ENCODE measurements at regions not wholly inside any gene's neighbourhood (a gene's known extent, or its start where the extent isn't known, plus 50 kb on each side); places are given as distances from the start of the nearest gene placed in this dataset.

DNA sequence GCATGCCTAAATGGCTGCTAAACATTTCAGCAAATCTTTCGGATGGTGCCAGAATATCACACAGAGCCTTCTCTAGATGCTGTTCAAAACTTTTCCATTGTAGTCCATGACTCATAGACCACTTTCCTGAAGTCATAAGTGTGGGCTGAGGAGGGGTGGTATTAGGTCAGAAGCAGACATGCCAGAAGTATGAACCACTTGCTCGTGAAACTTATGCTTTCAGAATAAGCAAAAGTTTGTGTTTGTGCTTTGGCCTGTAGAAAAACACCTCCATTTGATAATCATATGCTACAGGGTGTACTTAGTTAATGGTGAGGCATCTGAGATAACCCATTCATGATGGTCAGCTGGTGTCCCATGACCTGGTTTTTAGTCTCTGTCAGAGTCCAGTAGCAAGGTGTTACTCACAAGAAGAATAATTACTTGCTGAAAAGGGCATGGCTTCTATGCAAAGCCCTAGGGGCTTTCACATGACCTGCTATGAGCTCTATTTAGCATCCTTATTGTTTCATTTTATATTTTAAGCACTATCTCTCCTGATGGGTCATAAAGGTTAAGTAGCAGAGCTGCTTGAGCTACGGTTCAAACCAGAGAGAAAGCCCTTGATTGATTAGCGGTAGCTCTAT lies 183.1 kb upstream of the IVNS1ABP start:
- peak overlapping the region; percentile 48 for H3K27ac Mint-ChIP-seq
- intact Hi-C loops (cut with micrococcal nuclease) = loop anchor here (1.0 to 2.0 kb wide), 2 partner anchors 60 to 61 kb away; no protein-coding TSS in a partner anchor

DNA sequence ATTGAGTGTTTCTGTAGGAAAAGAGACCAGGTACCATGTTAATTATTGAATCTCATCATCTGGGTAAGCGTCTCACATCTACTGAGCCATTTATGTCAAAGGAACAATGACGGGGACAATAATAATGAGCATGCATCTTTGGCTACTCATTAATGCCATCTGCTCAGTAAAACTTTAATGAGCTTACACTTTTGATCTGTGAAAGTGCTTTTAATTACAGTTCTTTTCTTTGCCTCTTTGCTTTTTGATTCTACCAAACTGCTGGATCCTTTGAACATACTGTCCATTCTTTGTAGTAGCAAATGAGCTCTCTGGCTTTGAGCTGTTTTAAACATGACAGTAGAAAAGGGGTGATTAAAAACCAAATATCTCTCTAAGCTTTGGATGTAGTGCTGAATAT lies 181.2 kb upstream of the IVNS1ABP start:
- intact Hi-C loops (cut with micrococcal nuclease) = no loop called here

More for the DNA sequence above, 183.1 kb upstream of the IVNS1ABP start:
- Mint-ChIP-seq H3K9me3 (no peaks in the 10 kb centered on the region), H3K4me1 (ENCODE audit: low read depth) (peaks cover 30% of the 10 kb centered on the region), H3K4me3 (ENCODE audit: low read depth) (no peak overlapping the region), H3K27me3 (ENCODE audit: low read depth) (no peaks in the 10 kb centered on the region), H3K36me3 (ENCODE audit: low read depth) (no peaks in the 10 kb centered on the region)
- no peak for DNase-seq (ENCODE audit: low spot score)

GRCh38 chr1:185497177-185497576 lies 180.1 kb upstream of the IVNS1ABP start:
- Mint-ChIP-seq H3K9me3 (no peaks in the 10 kb centered on the region), H3K36me3 (ENCODE audit: low read depth) (no peaks in the 10 kb centered on the region), H3K4me1 (ENCODE audit: low read depth) (peaks cover 30% of the 10 kb centered on the region), H3K27ac (no peak overlapping the region), H3K4me3 (ENCODE audit: low read depth) (no peak overlapping the region), H3K27me3 (ENCODE audit: low read depth) (no peaks in the 10 kb centered on the region)
- intact Hi-C loops (cut with micrococcal nuclease) = no loop called here
- DNase-seq (ENCODE audit: low spot score) = no peak

More for the DNA sequence above, 181.2 kb upstream of the IVNS1ABP start:
- H3K9me3 Mint-ChIP-seq = no peaks in the 10 kb centered on the region
- H3K4me1 Mint-ChIP-seq (ENCODE audit: low read depth) = peaks cover 30% of the 10 kb centered on the region
- DNase-seq (ENCODE audit: low spot score) = no peak
- H3K4me3 Mint-ChIP-seq (ENCODE audit: low read depth) = no peak overlapping the region
- H3K27me3 Mint-ChIP-seq (ENCODE audit: low read depth) = no peaks in the 10 kb centered on the region
- no peak overlapping the region for H3K27ac Mint-ChIP-seq
- H3K36me3 Mint-ChIP-seq (ENCODE audit: low read depth) = no peaks in the 10 kb centered on the region

GRCh38 chr1:185495898-185496297 lies 178.9 kb upstream of the IVNS1ABP start:
- no peak for DNase-seq (ENCODE audit: low spot score)
- no peaks in the 10 kb centered on the region for H3K9me3 Mint-ChIP-seq
- no peak overlapping the region for H3K4me3 Mint-ChIP-seq (ENCODE audit: low read depth)
- no peaks in the 10 kb centered on the region for H3K27me3 Mint-ChIP-seq (ENCODE audit: low read depth)
- peaks cover 24% of the 10 kb centered on the region for H3K4me1 Mint-ChIP-seq (ENCODE audit: low read depth)
- no peaks in the 10 kb centered on the region for H3K36me3 Mint-ChIP-seq (ENCODE audit: low read depth)
- intact Hi-C loops (cut with micrococcal nuclease) = no loop called here
- no peak overlapping the region for H3K27ac Mint-ChIP-seq

GRCh38 chr1:185495007-185495406 lies 178.0 kb upstream of the IVNS1ABP start:
- Mint-ChIP-seq H3K36me3 (ENCODE audit: low read depth) (no peaks in the 10 kb centered on the region), H3K27ac (no peak overlapping the region), H3K4me3 (ENCODE audit: low read depth) (no peak overlapping the region), H3K9me3 (no peaks in the 10 kb centered on the region), H3K4me1 (ENCODE audit: low read depth) (peaks cover 21% of the 10 kb centered on the region), H3K27me3 (ENCODE audit: low read depth) (no peaks in the 10 kb centered on the region)
- intact Hi-C loops (cut with micrococcal nuclease) = no loop called here
- DNase-seq (ENCODE audit: low spot score) = no peak

DNA sequence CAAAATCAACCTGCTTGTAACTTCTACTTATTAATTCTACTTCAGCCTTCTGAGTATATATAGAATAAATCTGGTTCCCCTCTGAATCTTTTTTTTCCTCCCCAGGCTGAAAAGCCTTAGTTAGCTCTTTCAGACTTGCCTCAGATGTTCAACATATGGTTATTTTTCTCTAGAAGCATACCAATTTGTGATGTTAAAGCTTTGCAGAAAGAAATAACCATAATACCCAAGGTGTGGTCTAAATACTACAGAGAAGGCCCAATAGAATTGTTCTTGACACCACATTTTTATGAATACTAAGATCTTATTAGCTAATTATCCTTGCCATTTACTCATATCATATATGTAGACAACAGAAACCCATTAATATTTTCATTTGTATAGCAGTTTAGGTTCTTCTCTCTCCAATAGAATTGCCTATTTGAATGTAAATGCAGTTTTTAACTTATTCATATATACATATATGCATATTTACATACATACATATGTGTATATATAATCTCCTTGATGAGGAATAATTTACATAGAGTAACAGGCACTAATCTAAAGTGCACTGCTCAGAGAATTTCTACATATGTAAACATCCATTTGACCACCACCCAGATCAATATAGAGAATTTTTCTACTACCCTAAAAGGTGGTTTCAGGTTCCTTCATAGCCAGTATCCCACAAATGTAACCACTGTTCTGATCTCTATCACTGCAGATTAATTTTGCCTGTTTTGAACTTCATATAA lies 175.2 kb upstream of the IVNS1ABP start:
- no peak for DNase-seq (ENCODE audit: low spot score)
- no peaks in the 10 kb centered on the region for H3K27me3 Mint-ChIP-seq (ENCODE audit: low read depth)
- no peaks in the 10 kb centered on the region for H3K36me3 Mint-ChIP-seq (ENCODE audit: low read depth)
- no peaks in the 10 kb centered on the region for H3K9me3 Mint-ChIP-seq
- no peak overlapping the region for H3K27ac Mint-ChIP-seq
- H3K4me3 Mint-ChIP-seq (ENCODE audit: low read depth) = no peak overlapping the region
- intact Hi-C loops (cut with micrococcal nuclease) = no loop called here
- peaks cover 15% of the 10 kb centered on the region for H3K4me1 Mint-ChIP-seq (ENCODE audit: low read depth)

DNA sequence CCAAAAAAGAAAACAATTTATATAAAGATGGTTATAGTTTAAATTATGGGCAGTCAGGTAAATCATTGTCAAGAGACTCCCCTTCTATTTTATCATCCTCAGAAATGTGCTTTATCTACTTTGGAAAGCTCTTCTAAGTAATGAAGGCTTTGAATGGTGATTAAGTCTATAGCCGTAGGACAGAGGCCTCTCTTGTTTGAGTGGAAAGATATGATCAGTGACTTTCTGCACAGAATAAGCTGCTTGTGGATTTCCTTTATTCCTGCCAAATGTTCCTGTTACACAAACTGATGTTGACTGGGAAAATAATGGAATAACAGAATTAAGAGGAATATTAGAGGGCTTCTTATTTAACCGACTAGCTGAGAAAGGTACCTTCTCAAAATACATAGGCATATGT lies 174.6 kb upstream of the IVNS1ABP start:
- intact Hi-C loops (cut with micrococcal nuclease) = no loop called here

GRCh38 chr1:185490924-185491323 lies 173.9 kb upstream of the IVNS1ABP start:
- Mint-ChIP-seq H3K4me3 (ENCODE audit: low read depth) (no peak overlapping the region), H3K4me1 (ENCODE audit: low read depth) (peaks cover 11% of the 10 kb centered on the region), H3K27ac (no peak overlapping the region), H3K9me3 (no peaks in the 10 kb centered on the region), H3K27me3 (ENCODE audit: low read depth) (no peaks in the 10 kb centered on the region), H3K36me3 (ENCODE audit: low read depth) (no peaks in the 10 kb centered on the region)
- DNase-seq (ENCODE audit: low spot score) = no peak
- intact Hi-C loops (cut with micrococcal nuclease) = no loop called here

More for the DNA sequence above, 174.6 kb upstream of the IVNS1ABP start:
- Mint-ChIP-seq H3K36me3 (ENCODE audit: low read depth) (no peaks in the 10 kb centered on the region), H3K4me1 (ENCODE audit: low read depth) (peaks cover 13% of the 10 kb centered on the region), H3K4me3 (ENCODE audit: low read depth) (no peak overlapping the region), H3K27ac (no peak overlapping the region), H3K27me3 (ENCODE audit: low read depth) (no peaks in the 10 kb centered on the region), H3K9me3 (no peaks in the 10 kb centered on the region)
- no peak for DNase-seq (ENCODE audit: low spot score)

DNA sequence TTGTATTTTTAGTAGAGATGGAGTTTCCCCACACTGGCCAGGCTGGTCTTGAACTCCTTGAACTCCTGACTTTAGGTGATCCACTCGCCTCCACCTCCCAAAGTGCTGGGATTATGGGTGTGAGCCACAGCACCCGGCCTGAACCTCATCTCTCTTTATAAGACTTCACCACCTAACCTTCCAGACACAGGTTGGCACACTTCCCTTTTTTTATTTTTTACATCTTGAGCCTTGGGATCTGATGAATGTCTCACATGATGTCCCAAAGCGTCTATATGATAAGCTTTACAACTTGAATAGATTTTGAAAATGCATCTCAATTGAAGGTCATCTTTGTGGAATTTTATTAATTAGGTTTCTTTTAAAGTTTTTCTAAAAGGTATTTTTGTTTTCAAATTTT lies 172.4 kb upstream of the IVNS1ABP start:
- intact Hi-C loops (cut with micrococcal nuclease) = no loop called here
- peaks cover 8% of the 10 kb centered on the region for H3K4me1 Mint-ChIP-seq (ENCODE audit: low read depth)
- no peaks in the 10 kb centered on the region for H3K36me3 Mint-ChIP-seq (ENCODE audit: low read depth)
- no peaks in the 10 kb centered on the region for H3K9me3 Mint-ChIP-seq
- H3K27ac Mint-ChIP-seq = no peak overlapping the region
- no peak overlapping the region for H3K4me3 Mint-ChIP-seq (ENCODE audit: low read depth)
- DNase-seq (ENCODE audit: low spot score) = no peak
- H3K27me3 Mint-ChIP-seq (ENCODE audit: low read depth) = no peaks in the 10 kb centered on the region

DNA sequence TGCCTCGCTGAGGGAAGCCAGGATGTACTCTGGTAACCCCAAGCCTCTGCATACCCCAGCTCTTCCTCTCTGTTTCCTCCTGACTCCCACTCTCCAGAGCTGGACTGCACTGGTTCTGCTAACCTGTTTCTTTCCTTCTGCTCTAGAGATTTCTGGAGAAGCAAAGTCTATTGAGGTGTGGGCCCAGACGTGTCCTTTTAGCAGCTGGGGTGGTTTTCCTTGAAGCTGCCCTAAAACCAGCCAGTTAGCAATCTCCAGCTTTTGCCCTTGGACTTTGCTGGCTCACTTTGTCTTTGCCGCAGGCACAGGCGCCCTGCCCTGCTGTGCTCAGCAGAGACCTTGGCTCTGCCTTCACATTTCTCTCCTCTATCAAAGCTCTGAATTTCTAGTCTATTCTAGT lies 171.8 kb upstream of the IVNS1ABP start:
- Mint-ChIP-seq H3K4me1 (ENCODE audit: low read depth) (peaks cover 8% of the 10 kb centered on the region), H3K27ac (no peak overlapping the region), H3K4me3 (ENCODE audit: low read depth) (no peak overlapping the region), H3K9me3 (no peaks in the 10 kb centered on the region), H3K27me3 (ENCODE audit: low read depth) (no peaks in the 10 kb centered on the region), H3K36me3 (ENCODE audit: low read depth) (no peaks in the 10 kb centered on the region)
- intact Hi-C loops (cut with micrococcal nuclease) = no loop called here
- DNase-seq (ENCODE audit: low spot score) = no peak

GRCh38 chr1:185487936-185488335 lies 170.9 kb upstream of the IVNS1ABP start:
- H3K27me3 Mint-ChIP-seq (ENCODE audit: low read depth) = no peaks in the 10 kb centered on the region
- no peaks in the 10 kb centered on the region for H3K9me3 Mint-ChIP-seq
- H3K27ac Mint-ChIP-seq = no peak overlapping the region
- H3K4me3 Mint-ChIP-seq (ENCODE audit: low read depth) = no peak overlapping the region
- peaks cover 8% of the 10 kb centered on the region for H3K4me1 Mint-ChIP-seq (ENCODE audit: low read depth)
- intact Hi-C loops (cut with micrococcal nuclease) = no loop called here
- H3K36me3 Mint-ChIP-seq (ENCODE audit: low read depth) = no peaks in the 10 kb centered on the region
- no peak for DNase-seq (ENCODE audit: low spot score)

- Mint-ChIP-seq H3K9me3 (no peaks in the 10 kb centered on the region), H3K4me1 (ENCODE audit: low read depth) (peaks cover 4% of the 10 kb centered on the region), H3K27ac (no peak overlapping the region), H3K27me3 (ENCODE audit: low read depth) (no peaks in the 10 kb centered on the region), H3K36me3 (ENCODE audit: low read depth) (no peaks in the 10 kb centered on the region), H3K4me3 (ENCODE audit: low read depth) (no peak overlapping the region)
- no peak for DNase-seq (ENCODE audit: low spot score)
- intact Hi-C loops (cut with micrococcal nuclease) = no loop called here
Observed at GRCh38 chr1:185487026-185487425, 170.0 kb upstream of the IVNS1ABP start.

GRCh38 chr1:185486346-185486745 lies 169.3 kb upstream of the IVNS1ABP start:
- Mint-ChIP-seq H3K4me1 (ENCODE audit: low read depth) (peaks cover 4% of the 10 kb centered on the region), H3K4me3 (ENCODE audit: low read depth) (no peak overlapping the region), H3K27me3 (ENCODE audit: low read depth) (no peaks in the 10 kb centered on the region), H3K36me3 (ENCODE audit: low read depth) (no peaks in the 10 kb centered on the region), H3K9me3 (no peaks in the 10 kb centered on the region), H3K27ac (no peak overlapping the region)
- no peak for DNase-seq (ENCODE audit: low spot score)
- intact Hi-C loops (cut with micrococcal nuclease) = no loop called here
